ENCODE measurements at regions not wholly inside any gene's neighbourhood (a gene's known extent, or its start where the extent isn't known, plus 50 kb on each side); places are given as distances from the start of the nearest gene placed in this dataset.

DNA sequence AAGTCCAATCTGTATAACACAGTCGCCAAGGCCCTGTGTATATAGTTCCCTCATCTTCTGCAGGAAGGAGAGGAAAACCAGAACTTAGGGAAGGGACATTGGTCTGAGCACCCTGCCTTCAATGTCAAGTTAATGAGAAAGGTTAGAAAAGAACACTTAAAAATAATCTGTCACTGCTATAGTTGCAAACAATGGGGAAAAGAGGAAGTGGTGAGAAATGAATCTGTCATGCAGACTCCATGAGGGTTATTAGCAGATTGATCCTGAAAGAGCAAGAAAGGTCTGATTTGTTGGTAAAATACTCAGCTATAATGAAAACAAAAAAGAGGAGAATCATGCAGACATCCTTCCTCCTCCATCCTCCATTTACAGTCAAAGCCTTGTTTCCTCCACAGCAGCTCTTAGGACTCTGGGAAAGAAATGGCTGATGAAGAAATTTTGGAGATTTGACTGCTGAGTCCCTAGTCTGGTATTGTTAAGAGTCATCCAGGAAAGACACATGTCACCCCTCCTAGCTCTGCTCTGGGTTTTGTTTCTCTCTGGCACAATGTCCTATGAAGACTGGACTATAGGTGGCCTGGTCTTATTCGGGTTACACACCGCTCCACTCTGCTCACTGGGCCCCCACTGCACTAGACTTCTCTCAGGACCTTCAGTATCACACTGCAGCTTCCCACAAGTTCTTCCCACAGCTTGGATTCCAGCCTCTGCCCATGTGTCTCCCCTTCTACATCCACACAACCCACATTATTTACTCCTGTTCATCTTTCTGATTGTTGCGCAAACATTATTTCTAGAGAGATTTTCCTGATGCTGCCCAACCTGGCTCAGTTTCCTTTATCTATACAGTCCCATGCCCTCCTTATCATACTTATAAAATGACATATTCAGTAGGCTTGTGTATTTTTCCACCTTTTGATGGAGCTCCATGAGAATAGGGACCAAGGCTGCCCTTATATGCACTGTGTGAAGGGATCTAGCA, 56.5 kb upstream of the XYLT1 start:
- TF ChIP-seq CTCF (conservative IDR thresholded peaks at IDR 0.05; ENCODE audit: low read length) (no peak), EZH2phosphoT487 (IDR thresholded peaks at IDR 0.05; ENCODE audit: borderline replicate concordance, low read depth, low read length) (no peak)
